Astrocyte (in vitro differentiated cells and primary cell): ENCODE measurements at regions not wholly inside any gene's neighbourhood (a gene's known extent, or its start where the extent isn't known, plus 50 kb on each side); places are given as distances from the start of the nearest gene placed in this dataset.
"Not testable (repeated sequence)": the region's sequence is repeated elsewhere in the genome, so short reads cannot be mapped to it uniquely, and the experiment has no call there.

Experiments used
- DNase-seq: peaks from one replicate; pipeline ENCODE4 v3.0.0-alpha.2; 2010; ENCODE audit warnings: low read depth
- FAIRE-seq: peaks from 2 replicates; lab custom pipeline; 2011; peaks lifted over from hg19 to GRCh38; lab: Jason Lieb, UNC
- H2AFZ ChIP-seq: 2 replicates; pipeline ENCODE4 v1.6.0; 2012; ENCODE audit warnings: low read depth, low read length, inconsistent platforms
- H3K27ac ChIP-seq: 2 replicates; pipeline ENCODE4 v1.5.1; 2011; ENCODE audit warnings: low read depth, low read length, inconsistent platforms
- H3K27me3 ChIP-seq: 2 replicates; pipeline ENCODE4 v1.6.0; 2011; ENCODE audit warnings: low read length, inconsistent platforms; ENCODE audit not compliant: insufficient read depth
- H3K36me3 ChIP-seq: 2 replicates; pipeline ENCODE4 v1.5.1; 2011; ENCODE audit warnings: low read length, inconsistent platforms; ENCODE audit not compliant: insufficient read depth
- H3K4me1 ChIP-seq: 2 replicates; pipeline ENCODE4 v1.5.1; 2011; ENCODE audit warnings: low read length, inconsistent platforms; ENCODE audit not compliant: insufficient read depth
- H3K4me2 ChIP-seq: 2 replicates; pipeline ENCODE4 v1.6.0; 2012; ENCODE audit warnings: low read length, inconsistent platforms
- H3K4me3 ChIP-seq: 2 replicates; pipeline ENCODE4 v1.5.1; 2011; ENCODE audit warnings: low read depth, mild to moderate bottlenecking, low read length, inconsistent platforms; ENCODE audit not compliant: insufficient read depth
- H3K79me2 ChIP-seq: 2 replicates; pipeline ENCODE4 v1.6.0; 2012; ENCODE audit warnings: mild to moderate bottlenecking, low read length, inconsistent platforms; ENCODE audit not compliant: insufficient read depth
- H3K9ac ChIP-seq: 2 replicates; pipeline ENCODE4 v1.6.0; 2012; ENCODE audit warnings: mild to moderate bottlenecking, low read length, inconsistent platforms
- H3K9me3 ChIP-seq: 2 replicates; pipeline ENCODE4 v1.5.1; 2012; ENCODE audit warnings: low read depth, mild to moderate bottlenecking, low read length, inconsistent platforms; ENCODE audit not compliant: insufficient read depth
- H4K20me1 ChIP-seq: 2 replicates; pipeline ENCODE4 v1.6.0; 2012; ENCODE audit warnings: low read length, inconsistent platforms; ENCODE audit not compliant: insufficient read depth
- H3K27ac Mint-ChIP-seq: one replicate; pipeline ENCODE4 v1.8.0; 2021; ENCODE audit warnings: mild to moderate bottlenecking, mixed read lengths; ENCODE audit not compliant: unreplicated experiment
- H3K27me3 Mint-ChIP-seq: one replicate; pipeline ENCODE4 v1.8.0; 2021; ENCODE audit warnings: low read depth, mixed read lengths; ENCODE audit not compliant: unreplicated experiment
- H3K36me3 Mint-ChIP-seq: one replicate; pipeline ENCODE4 v1.8.0; 2021; ENCODE audit warnings: low read depth, mixed read lengths; ENCODE audit not compliant: unreplicated experiment
- H3K4me1 Mint-ChIP-seq: one replicate; pipeline ENCODE4 v1.8.0; 2021; ENCODE audit warnings: low read depth, mixed read lengths; ENCODE audit not compliant: unreplicated experiment
- H3K4me3 Mint-ChIP-seq: one replicate; pipeline ENCODE4 v1.8.0; 2021; ENCODE audit warnings: mild to moderate bottlenecking, moderate library complexity, mixed read lengths; ENCODE audit not compliant: unreplicated experiment
- H3K9me3 Mint-ChIP-seq: one replicate; pipeline ENCODE4 v1.8.0; 2021; ENCODE audit warnings: mild to moderate bottlenecking, mixed read lengths; ENCODE audit not compliant: unreplicated experiment
- CTCF ChIP-seq: IDR thresholded peaks from 2 replicates; pipeline ENCODE4 v1.5.1; 2011; ENCODE audit warnings: low read depth, mild to moderate bottlenecking, inconsistent platforms, low read length, moderate library complexity; ENCODE audit not compliant: insufficient read depth
- EZH2 ChIP-seq: IDR thresholded peaks from 2 replicates; pipeline ENCODE4 v1.6.1; 2012; ENCODE audit warnings: mild to moderate bottlenecking, low read length, inconsistent platforms; ENCODE audit not compliant: insufficient read depth

- Mint-ChIP-seq H3K4me3 (no peak overlapping the region), H3K36me3 (no peaks in the 10 kb centered on the region)
- H3K4me2 ChIP-seq: peak overlapping the region; percentile 52
Observed at GRCh38 chr6:68059899-68060298, 575.2 kb upstream of the ADGRB3 start.

GRCh38 chr6:68059261-68059660, 575.8 kb upstream of the ADGRB3 start:
- H3K27me3 Mint-ChIP-seq: no peaks in the 10 kb centered on the region
- Histone ChIP-seq H3K9ac (no peak overlapping the region), H3K27ac (no peak overlapping the region), H3K27me3 (no peaks in the 10 kb centered on the region), H2AFZ (no peak overlapping the region), H3K4me2 (no peak overlapping the region), H3K9me3 (no peaks in the 10 kb centered on the region), H4K20me1 (no peaks in the 10 kb centered on the region), H3K4me3 (no peak overlapping the region), H3K4me1 (no peaks in the 10 kb centered on the region), H3K79me2 (no peaks in the 10 kb centered on the region), H3K36me3 (no peaks in the 10 kb centered on the region)
- H3K27ac Mint-ChIP-seq: no peak overlapping the region
- H3K4me3 Mint-ChIP-seq: no peak overlapping the region
- FAIRE-seq: no peak
- H3K36me3 Mint-ChIP-seq: no peaks in the 10 kb centered on the region
- H3K4me1 Mint-ChIP-seq: peaks cover 6% of the 10 kb centered on the region
- H3K9me3 Mint-ChIP-seq: no peaks in the 10 kb centered on the region
- TF ChIP-seq EZH2: no peak
- no peak for DNase-seq

More at GRCh38 chr6:68059899-68060298, 575.2 kb upstream of the ADGRB3 start:
- no peaks in the 10 kb centered on the region for H3K4me1 ChIP-seq
- no peak overlapping the region for H3K9ac ChIP-seq
- H3K9me3 ChIP-seq: no peaks in the 10 kb centered on the region
- H3K27me3 ChIP-seq: no peaks in the 10 kb centered on the region
- H3K27me3 Mint-ChIP-seq: no peaks in the 10 kb centered on the region
- TF ChIP-seq CTCF: no peak
- no peak for TF ChIP-seq EZH2
- no peak overlapping the region for H3K27ac ChIP-seq
- no peaks in the 10 kb centered on the region for H3K9me3 Mint-ChIP-seq
- H3K4me1 Mint-ChIP-seq: peaks cover under 1% of the 10 kb centered on the region
- H3K4me3 ChIP-seq: no peak overlapping the region
- H3K36me3 ChIP-seq: no peaks in the 10 kb centered on the region
- no peak for DNase-seq
- H4K20me1 ChIP-seq: no peaks in the 10 kb centered on the region
- no peak for FAIRE-seq
- no peak overlapping the region for H2AFZ ChIP-seq
- no peaks in the 10 kb centered on the region for H3K79me2 ChIP-seq
- no peak overlapping the region for H3K27ac Mint-ChIP-seq

GRCh38 chr6:68056596-68056995, 578.5 kb upstream of the ADGRB3 start:
- not testable (repeated sequence) for H3K4me1 ChIP-seq, H3K79me2 ChIP-seq, FAIRE-seq, H3K27ac Mint-ChIP-seq, H3K4me3 ChIP-seq, H3K9ac ChIP-seq, DNase-seq, H3K9me3 ChIP-seq, H3K36me3 Mint-ChIP-seq, H3K9me3 Mint-ChIP-seq, H2AFZ ChIP-seq, H3K27ac ChIP-seq, H3K27me3 ChIP-seq, H3K4me2 ChIP-seq, H3K27me3 Mint-ChIP-seq, H3K36me3 ChIP-seq, H3K4me3 Mint-ChIP-seq, H4K20me1 ChIP-seq, H3K4me1 Mint-ChIP-seq
